ENCODE measurements at regions not wholly inside any gene's neighbourhood (a gene's known extent, or its start where the extent isn't known, plus 50 kb on each side); places are given as distances from the start of the nearest gene placed in this dataset.

- no peak overlapping the region for H3K4me3 Mint-ChIP-seq
- no peak for TF ChIP-seq CTCF (conservative IDR thresholded peaks at IDR 0.05)
- peaks cover 3% of the 10 kb centered on the region for H3K9me3 Mint-ChIP-seq
- DNase-seq (ENCODE audit: low read depth, low spot score), result no peak
- H3K27ac Mint-ChIP-seq (ENCODE audit: unreplicated experiment), result no peak overlapping the region
- no peaks in the 10 kb centered on the region for H3K36me3 Mint-ChIP-seq (ENCODE audit: low read depth)
- H3K4me1 Mint-ChIP-seq, result no peaks in the 10 kb centered on the region
- H3K27me3 Mint-ChIP-seq (ENCODE audit: low read depth), result no peaks in the 10 kb centered on the region
These were observed 59.8 kb upstream of the UBAC2 start for GRCh38 chr13:99140831-99141230.

GRCh38 chr13:99143904-99144303 lies 56.8 kb upstream of the UBAC2 start:
- Mint-ChIP-seq H3K36me3 (ENCODE audit: low read depth) (no peaks in the 10 kb centered on the region), H3K27ac (ENCODE audit: unreplicated experiment) (no peak overlapping the region), H3K27me3 (ENCODE audit: low read depth) (no peaks in the 10 kb centered on the region), H3K4me3 (no peak overlapping the region), H3K9me3 (peaks cover 3% of the 10 kb centered on the region), H3K4me1 (no peaks in the 10 kb centered on the region)
- TF ChIP-seq CTCF (conservative IDR thresholded peaks at IDR 0.05), result no peak
- no peak for DNase-seq (ENCODE audit: low read depth, low spot score)

GRCh38 chr13:99144306-99144705 lies 56.3 kb upstream of the UBAC2 start:
- Mint-ChIP-seq H3K27me3 (ENCODE audit: low read depth) (no peaks in the 10 kb centered on the region), H3K27ac (ENCODE audit: unreplicated experiment) (no peak overlapping the region), H3K36me3 (ENCODE audit: low read depth) (no peaks in the 10 kb centered on the region), H3K4me3 (no peak overlapping the region), H3K4me1 (no peaks in the 10 kb centered on the region), H3K9me3 (peaks cover 3% of the 10 kb centered on the region)
- no peak for DNase-seq (ENCODE audit: low read depth, low spot score)
- no peak for TF ChIP-seq CTCF (conservative IDR thresholded peaks at IDR 0.05)

- Mint-ChIP-seq H3K9me3 (no peaks in the 10 kb centered on the region), H3K36me3 (ENCODE audit: low read depth) (no peaks in the 10 kb centered on the region), H3K4me3 (no peak overlapping the region), H3K27me3 (ENCODE audit: low read depth) (no peaks in the 10 kb centered on the region), H3K27ac (ENCODE audit: unreplicated experiment) (no peak overlapping the region), H3K4me1 (no peaks in the 10 kb centered on the region)
- no peak for TF ChIP-seq CTCF (conservative IDR thresholded peaks at IDR 0.05)
- DNase-seq (ENCODE audit: low read depth, low spot score), result no peak
These were observed 55.2 kb upstream of the UBAC2 start for GRCh38 chr13:99145461-99145860.

- Mint-ChIP-seq H3K27ac (ENCODE audit: unreplicated experiment) (no peak overlapping the region), H3K4me3 (no peak overlapping the region), H3K4me1 (no peaks in the 10 kb centered on the region), H3K9me3 (no peaks in the 10 kb centered on the region), H3K27me3 (ENCODE audit: low read depth) (no peaks in the 10 kb centered on the region), H3K36me3 (ENCODE audit: low read depth) (no peaks in the 10 kb centered on the region)
- no peak for DNase-seq (ENCODE audit: low read depth, low spot score)
- TF ChIP-seq CTCF (conservative IDR thresholded peaks at IDR 0.05), result no peak
These were observed 49.9 kb upstream of the UBAC2 start for GRCh38 chr13:99150575-99151361.
